Ammon's horn (tissue), 1 donor: ENCODE measurements at regions not wholly inside any gene's neighbourhood (a gene's known extent, or its start where the extent isn't known, plus 50 kb on each side); places are given as distances from the start of the nearest gene placed in this dataset.

Source experiments
- DNase-seq: peaks from one replicate; pipeline ENCODE4 v3.0.0-alpha.2; 2016; ENCODE audit warnings: low spot score

GRCh38 chr5:81855591-81855990, 104.7 kb upstream of the SSBP2 start:
- no peak for DNase-seq

GRCh38 chr5:81854915-81855314, 104.0 kb upstream of the SSBP2 start:
- DNase-seq: no peak

- DNase-seq: no peak
Measured at GRCh38 chr5:81854485-81854884, 103.6 kb upstream of the SSBP2 start.

- DNase-seq: no peak
Measured at GRCh38 chr5:81853030-81853357, 102.1 kb upstream of the SSBP2 start.

- DNase-seq: peak; percentile 34
Measured at GRCh38 chr5:81852291-81853029, 101.6 kb upstream of the SSBP2 start.

GRCh38 chr5:81851481-81852178, 100.7 kb upstream of the SSBP2 start:
- DNase-seq: peak; percentile 97

- no peak for DNase-seq
Measured at GRCh38 chr5:81850501-81851357, 99.8 kb upstream of the SSBP2 start.

- DNase-seq: no peak
Measured at GRCh38 chr5:81849770-81850367, 99.0 kb upstream of the SSBP2 start.

GRCh38 chr5:81848362-81848880, 97.5 kb upstream of the SSBP2 start:
- DNase-seq: peak; percentile 67

GRCh38 chr5:81846301-81846700, 95.4 kb upstream of the SSBP2 start:
- no peak for DNase-seq

- DNase-seq: no peak
Measured at GRCh38 chr5:81843845-81844244, 92.9 kb upstream of the SSBP2 start.

- DNase-seq: no peak
Measured at GRCh38 chr5:81842795-81843398, 92.0 kb upstream of the SSBP2 start.

- no peak for DNase-seq
Measured at GRCh38 chr5:81839034-81839433, 88.1 kb upstream of the SSBP2 start.

- peak; percentile 59 for DNase-seq
Measured at GRCh38 chr5:81838307-81838906, 87.5 kb upstream of the SSBP2 start.

GRCh38 chr5:81837667-81838306, 86.9 kb upstream of the SSBP2 start:
- DNase-seq: no peak

GRCh38 chr5:81835814-81836367, 85.0 kb upstream of the SSBP2 start:
- DNase-seq: no peak

- no peak for DNase-seq
Measured at GRCh38 chr5:81834021-81834660, 83.2 kb upstream of the SSBP2 start.

GRCh38 chr5:81830596-81830995, 79.7 kb upstream of the SSBP2 start:
- DNase-seq: no peak

- DNase-seq: peak; percentile 25
Measured at GRCh38 chr5:81829242-81829641, 78.3 kb upstream of the SSBP2 start.

- DNase-seq: no peak
Measured at GRCh38 chr5:81827500-81827899, 76.6 kb upstream of the SSBP2 start.
